HG02588 (cell line): ENCODE measurements at regions not wholly inside any gene's neighbourhood (a gene's known extent, or its start where the extent isn't known, plus 50 kb on each side); places are given as distances from the start of the nearest gene placed in this dataset.
"Not testable (repeated sequence)": the region's sequence is repeated elsewhere in the genome, so short reads cannot be mapped to it uniquely, and the experiment has no call there.

Experiments
- ATAC-seq: cut with Tn5 transposase; IDR thresholded peaks from one replicate; pipeline ENCODE4 v1.9.1; 2021; ENCODE audit warnings: mild to moderate bottlenecking, moderate library complexity; ENCODE audit not compliant: unreplicated experiment

GRCh38 chr16:72598696-72599095, 426.7 kb upstream of the PMFBP1 start:
- no peak for ATAC-seq

- no peak for ATAC-seq
These were observed 426.0 kb upstream of the PMFBP1 start for GRCh38 chr16:72597938-72598337.

- no peak for ATAC-seq
These were observed 424.4 kb upstream of the PMFBP1 start for GRCh38 chr16:72596373-72596772.

GRCh38 chr16:72590151-72590937, 418.4 kb upstream of the PMFBP1 start:
- ATAC-seq, result peak; percentile 69

- ATAC-seq, result no peak
These were observed 416.6 kb upstream of the PMFBP1 start for GRCh38 chr16:72588551-72588950.

GRCh38 chr16:72578061-72578460, 406.1 kb upstream of the PMFBP1 start:
- ATAC-seq, result not testable (repeated sequence)

- ATAC-seq, result no peak
These were observed 404.2 kb upstream of the PMFBP1 start for GRCh38 chr16:72576189-72576588.

GRCh38 chr16:72569677-72570076, 397.7 kb upstream of the PMFBP1 start:
- no peak for ATAC-seq

- no peak for ATAC-seq
These were observed 396.5 kb upstream of the PMFBP1 start for GRCh38 chr16:72568502-72568901.

- ATAC-seq, result no peak
These were observed 394.2 kb upstream of the PMFBP1 start for GRCh38 chr16:72566174-72566573.

GRCh38 chr16:72565106-72565505, 393.2 kb upstream of the PMFBP1 start:
- ATAC-seq, result no peak

GRCh38 chr16:72560617-72561016, 388.7 kb upstream of the PMFBP1 start:
- no peak for ATAC-seq

- no peak for ATAC-seq
These were observed 386.5 kb upstream of the PMFBP1 start for GRCh38 chr16:72558501-72558900.

- no peak for ATAC-seq
These were observed 383.0 kb upstream of the PMFBP1 start for GRCh38 chr16:72554935-72555334.

- no peak for ATAC-seq
These were observed 380.7 kb upstream of the PMFBP1 start for GRCh38 chr16:72552654-72553053.

- ATAC-seq, result no peak
These were observed 379.7 kb upstream of the PMFBP1 start for GRCh38 chr16:72551649-72552048.

GRCh38 chr16:72549878-72550277, 377.9 kb upstream of the PMFBP1 start:
- no peak for ATAC-seq

- no peak for ATAC-seq
These were observed 370.1 kb upstream of the PMFBP1 start for GRCh38 chr16:72542102-72542501.

GRCh38 chr16:72537664-72538063, 365.7 kb upstream of the PMFBP1 start:
- ATAC-seq, result no peak

GRCh38 chr16:72536723-72537435, 364.9 kb upstream of the PMFBP1 start:
- ATAC-seq, result no peak

GRCh38 chr16:72532906-72533410, 361.0 kb upstream of the PMFBP1 start:
- ATAC-seq, result no peak

GRCh38 chr16:72530434-72530833, 358.5 kb upstream of the PMFBP1 start:
- no peak for ATAC-seq
